Caco-2 (cell line): ENCODE measurements at regions not wholly inside any gene's neighbourhood (a gene's known extent, or its start where the extent isn't known, plus 50 kb on each side); places are given as distances from the start of the nearest gene placed in this dataset.

Experiments
- BruUV-seq: library from RNA; stranded (reverse); fragments of 400-500 nt; replicated peaks from 2 replicates; lab custom pipeline; 2021; lab: Mats Ljungman, UMichigan
- CTCF ChIA-PET: fragments of 300-600 bp; sonication (Branson Sonifier 250); formaldehyde crosslinking; loops from one replicate; lab custom pipeline; 2022; ENCODE audit warnings: antibody characterized with exemption; lab: Charles Lee
- POLR2A ChIA-PET: fragments of 300-600 bp; sonication (Branson Sonifier 250); formaldehyde crosslinking; loops from one replicate; lab custom pipeline; 2022; ENCODE audit warnings: antibody characterized with exemption; lab: Charles Lee
- DNase-seq, 2 experiments: peaks; one replicate each; pipeline versions ENCODE4 v3.0.0 to v3.0.0-alpha.2; 2020 to 2022
- H3K27me3 ChIP-seq: replicated peaks from 2 replicates; pipeline ENCODE4 v1.6.0; 2011; ENCODE audit warnings: low read length; ENCODE audit not compliant: control insufficient read depth, insufficient read depth
- H3K36me3 ChIP-seq: 2 replicates; pipeline ENCODE4 v1.5.1; 2011; ENCODE audit warnings: low read length; ENCODE audit not compliant: control insufficient read depth, insufficient read depth
- H3K4me1 ChIP-seq: fragments of 250-450 bp; sonication (Bioruptor Pico); 2 replicates; pipeline ENCODE4 v1.5.1; 2020; ENCODE audit warnings: mild to moderate bottlenecking
- H3K4me3 ChIP-seq: 2 replicates; pipeline ENCODE4 v1.5.1; 2011; ENCODE audit warnings: low read depth, mild to moderate bottlenecking, control low read depth, low read length
- H3K9me3 ChIP-seq: fragments of 250-450 bp; sonication (Bioruptor Pico); 2 replicates; pipeline ENCODE4 v1.5.1; 2020; ENCODE audit warnings: mild to moderate bottlenecking, moderate library complexity
- H3K27ac Mint-ChIP-seq: one replicate; pipeline ENCODE4 v1.8.0; 2022; ENCODE audit warnings: mixed read lengths; ENCODE audit not compliant: unreplicated experiment
- H3K27me3 Mint-ChIP-seq: one replicate; pipeline ENCODE4 v1.8.0; 2022; ENCODE audit warnings: mixed read lengths; ENCODE audit not compliant: insufficient read depth, unreplicated experiment
- H3K36me3 Mint-ChIP-seq: one replicate; pipeline ENCODE4 v1.8.0; 2022; ENCODE audit warnings: mild to moderate bottlenecking, mixed read lengths; ENCODE audit not compliant: insufficient read depth, unreplicated experiment
- H3K4me1 Mint-ChIP-seq: one replicate; pipeline ENCODE4 v1.8.0; 2022; ENCODE audit warnings: low read depth, mixed read lengths; ENCODE audit not compliant: unreplicated experiment
- H3K4me3 Mint-ChIP-seq: one replicate; pipeline ENCODE4 v1.8.0; 2022; ENCODE audit warnings: mild to moderate bottlenecking, moderate library complexity, mixed read lengths; ENCODE audit not compliant: unreplicated experiment
- H3K9me3 Mint-ChIP-seq: one replicate; pipeline ENCODE4 v1.8.0; 2022; ENCODE audit warnings: mixed read lengths; ENCODE audit not compliant: unreplicated experiment
- CTCF ChIP-seq, 2 experiments: fragments of 200-600 bp in 1 of 2; IDR thresholded peaks; 1 replicate in 1 of 2; 2 replicates in 1 of 2; pipeline versions ENCODE4 v1.5.1 to v1.8.0; 2011 to 2022; ENCODE audit warnings: antibody characterized with exemption in 1 of 2, control low read depth in 1 of 2, inconsistent platforms in 1 of 2, low read depth in 1 of 2, low read length in 1 of 2, mild to moderate bottlenecking in 1 of 2, moderate library complexity in 1 of 2; ENCODE audit not compliant: insufficient read depth in 1 of 2, severe bottlenecking in 1 of 2, unreplicated experiment in 1 of 2
- intact Hi-C: fragments of 100-400 bp; cut with micrococcal nuclease; formaldehyde crosslinking; loops from one replicate; pipeline ENCODE4 v1.10.0; 2022; ENCODE audit not compliant: unreplicated experiment

GRCh38 chr12:24034160-24034559 is 84.7 kb upstream of the SOX5 start:
- TF ChIP-seq CTCF (IDR thresholded peaks at IDR 0.05; ENCODE audit: insufficient read depth in 1 of 2, low read depth in 1 of 2, low read length in 1 of 2, severe bottlenecking in 1 of 2, unreplicated experiment in 1 of 2), result no peak
- Mint-ChIP-seq H3K27ac (no peak overlapping the region), H3K4me3 (no peak overlapping the region), H3K4me1 (peaks cover 27% of the 10 kb centered on the region), H3K27me3 (no peaks in the 10 kb centered on the region), H3K36me3 (no peaks in the 10 kb centered on the region), H3K9me3 (no peaks in the 10 kb centered on the region)
- DNase-seq, result no peak
- BruUV-seq, result no TSS peak
- Histone ChIP-seq H3K36me3 (no peaks in the 10 kb centered on the region), H3K4me1 (peaks cover 33% of the 10 kb centered on the region), H3K9me3 (no peaks in the 10 kb centered on the region), H3K27me3 (no peaks in the 10 kb centered on the region), H3K4me3 (no peak overlapping the region)
- ChIA-PET CTCF (no interaction called here), POLR2A (no interaction called here)
- intact Hi-C loops, result no loop called here

GRCh38 chr12:24027352-24027751 is 77.9 kb upstream of the SOX5 start:
- H3K36me3 ChIP-seq, result no peaks in the 10 kb centered on the region
- BruUV-seq, result no TSS peak
- Mint-ChIP-seq H3K9me3 (no peaks in the 10 kb centered on the region), H3K4me1 (no peaks in the 10 kb centered on the region), H3K36me3 (no peaks in the 10 kb centered on the region), H3K27ac (no peak overlapping the region), H3K4me3 (no peak overlapping the region), H3K27me3 (no peaks in the 10 kb centered on the region)
- H3K4me3 ChIP-seq, result no peak overlapping the region
- H3K4me1 ChIP-seq, result peaks cover 5% of the 10 kb centered on the region; the same call in 1 of the 2 replicates
- no peaks in the 10 kb centered on the region for H3K9me3 ChIP-seq
- no peaks in the 10 kb centered on the region for H3K27me3 ChIP-seq
- TF ChIP-seq CTCF (IDR thresholded peaks at IDR 0.05; ENCODE audit: insufficient read depth in 1 of 2, low read depth in 1 of 2, low read length in 1 of 2, severe bottlenecking in 1 of 2, unreplicated experiment in 1 of 2), result no peak
- POLR2A ChIA-PET, result no interaction called here
- no peak for DNase-seq
- intact Hi-C loops, result no loop called here
- CTCF ChIA-PET, result no interaction called here

GRCh38 chr12:24025153-24025798 is 75.8 kb upstream of the SOX5 start:
- no peak for DNase-seq
- H3K36me3 Mint-ChIP-seq, result no peaks in the 10 kb centered on the region
- Histone ChIP-seq H3K27me3 (no peaks in the 10 kb centered on the region), H3K9me3 (no peaks in the 10 kb centered on the region), H3K36me3 (no peaks in the 10 kb centered on the region), H3K4me1 (peaks cover 5% of the 10 kb centered on the region; the same call in 1 of the 2 replicates), H3K4me3 (no peak overlapping the region)
- H3K27ac Mint-ChIP-seq, result no peak overlapping the region
- no peak overlapping the region for H3K4me3 Mint-ChIP-seq
- POLR2A ChIA-PET, result no interaction called here
- H3K27me3 Mint-ChIP-seq, result no peaks in the 10 kb centered on the region
- no TSS peak for BruUV-seq
- H3K4me1 Mint-ChIP-seq, result no peaks in the 10 kb centered on the region
- CTCF ChIA-PET, result no interaction called here
- intact Hi-C loops, result no loop called here
- H3K9me3 Mint-ChIP-seq, result no peaks in the 10 kb centered on the region
- TF ChIP-seq CTCF (IDR thresholded peaks at IDR 0.05; ENCODE audit: insufficient read depth in 1 of 2, low read depth in 1 of 2, low read length in 1 of 2, severe bottlenecking in 1 of 2, unreplicated experiment in 1 of 2), result peak; percentile 63 to 77
